ENCODE measurements at regions not wholly inside any gene's neighbourhood (a gene's known extent, or its start where the extent isn't known, plus 50 kb on each side); places are given as distances from the start of the nearest gene placed in this dataset.
"Not testable (repeated sequence)": the region's sequence is repeated elsewhere in the genome, so short reads cannot be mapped to it uniquely, and the experiment has no call there.

DNA sequence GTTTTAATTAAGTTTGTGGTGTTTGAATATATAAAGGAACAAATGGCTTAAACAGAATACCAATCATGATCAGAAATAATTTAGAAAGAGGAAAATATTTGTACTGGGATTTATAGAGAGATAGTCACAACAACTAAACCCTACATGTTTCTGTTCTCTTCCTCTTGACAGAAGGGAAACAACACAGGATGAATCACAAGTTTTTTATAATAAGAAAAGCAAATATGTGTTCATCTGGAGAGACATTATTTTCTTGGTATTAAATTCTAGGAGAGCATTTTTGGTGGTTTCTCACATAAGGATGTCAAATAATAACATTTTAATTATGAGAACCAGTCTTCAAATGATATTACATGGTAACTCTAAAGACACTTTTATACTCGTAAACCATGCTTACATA, 232.9 kb upstream of the PKP2 start:
- Mint-ChIP-seq H3K4me3 (ENCODE audit: low read depth) (no peak overlapping the region), H3K27me3 (no peaks in the 10 kb centered on the region), H3K9me3 (ENCODE audit: low read depth) (no peaks in the 10 kb centered on the region), H3K36me3 (ENCODE audit: insufficient read depth) (no peaks in the 10 kb centered on the region), H3K27ac (no peak overlapping the region), H3K4me1 (ENCODE audit: low read depth) (no peaks in the 10 kb centered on the region)
- no peak for DNase-seq (ENCODE audit: low spot score, unreplicated experiment)
- TF ChIP-seq, protein P1, sequence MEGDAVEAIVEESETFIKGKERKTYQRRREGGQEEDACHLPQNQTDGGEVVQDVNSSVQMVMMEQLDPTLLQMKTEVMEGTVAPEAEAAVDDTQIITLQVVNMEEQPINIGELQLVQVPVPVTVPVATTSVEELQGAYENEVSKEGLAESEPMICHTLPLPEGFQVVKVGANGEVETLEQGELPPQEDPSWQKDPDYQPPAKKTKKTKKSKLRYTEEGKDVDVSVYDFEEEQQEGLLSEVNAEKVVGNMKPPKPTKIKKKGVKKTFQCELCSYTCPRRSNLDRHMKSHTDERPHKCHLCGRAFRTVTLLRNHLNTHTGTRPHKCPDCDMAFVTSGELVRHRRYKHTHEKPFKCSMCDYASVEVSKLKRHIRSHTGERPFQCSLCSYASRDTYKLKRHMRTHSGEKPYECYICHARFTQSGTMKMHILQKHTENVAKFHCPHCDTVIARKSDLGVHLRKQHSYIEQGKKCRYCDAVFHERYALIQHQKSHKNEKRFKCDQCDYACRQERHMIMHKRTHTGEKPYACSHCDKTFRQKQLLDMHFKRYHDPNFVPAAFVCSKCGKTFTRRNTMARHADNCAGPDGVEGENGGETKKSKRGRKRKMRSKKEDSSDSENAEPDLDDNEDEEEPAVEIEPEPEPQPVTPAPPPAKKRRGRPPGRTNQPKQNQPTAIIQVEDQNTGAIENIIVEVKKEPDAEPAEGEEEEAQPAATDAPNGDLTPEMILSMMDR (IDR thresholded peaks at IDR 0.05; ENCODE audit: unreplicated experiment), result no peak

GRCh38 chr12:33125755-33126154, 229.2 kb upstream of the PKP2 start:
- Mint-ChIP-seq H3K4me3 (ENCODE audit: low read depth) (no peak overlapping the region), H3K36me3 (ENCODE audit: insufficient read depth) (no peaks in the 10 kb centered on the region), H3K9me3 (ENCODE audit: low read depth) (no peaks in the 10 kb centered on the region), H3K4me1 (ENCODE audit: low read depth) (no peaks in the 10 kb centered on the region), H3K27me3 (no peaks in the 10 kb centered on the region), H3K27ac (no peak overlapping the region)
- TF ChIP-seq, protein P1 (IDR thresholded peaks at IDR 0.05; ENCODE audit: unreplicated experiment), result no peak
- no peak for DNase-seq (ENCODE audit: low spot score, unreplicated experiment)

- TF ChIP-seq, protein P1 (IDR thresholded peaks at IDR 0.05; ENCODE audit: unreplicated experiment), result no peak
- Mint-ChIP-seq H3K4me1 (ENCODE audit: low read depth) (no peaks in the 10 kb centered on the region), H3K4me3 (ENCODE audit: low read depth) (no peak overlapping the region), H3K9me3 (ENCODE audit: low read depth) (no peaks in the 10 kb centered on the region), H3K36me3 (ENCODE audit: insufficient read depth) (no peaks in the 10 kb centered on the region), H3K27me3 (no peaks in the 10 kb centered on the region), H3K27ac (no peak overlapping the region)
- no peak for DNase-seq (ENCODE audit: low spot score, unreplicated experiment)
Measured at GRCh38 chr12:33116284-33116683, 219.7 kb upstream of the PKP2 start.

GRCh38 chr12:33115716-33116115, 219.1 kb upstream of the PKP2 start:
- TF ChIP-seq, protein P1 (IDR thresholded peaks at IDR 0.05; ENCODE audit: unreplicated experiment), result no peak
- no peak overlapping the region for H3K4me3 Mint-ChIP-seq (ENCODE audit: low read depth)
- H3K4me1 Mint-ChIP-seq (ENCODE audit: low read depth), result no peaks in the 10 kb centered on the region
- no peaks in the 10 kb centered on the region for H3K9me3 Mint-ChIP-seq (ENCODE audit: low read depth)
- no peak for DNase-seq (ENCODE audit: low spot score, unreplicated experiment)
- no peaks in the 10 kb centered on the region for H3K27me3 Mint-ChIP-seq
- H3K27ac Mint-ChIP-seq, result no peak overlapping the region
- no peaks in the 10 kb centered on the region for H3K36me3 Mint-ChIP-seq (ENCODE audit: insufficient read depth)

DNA sequence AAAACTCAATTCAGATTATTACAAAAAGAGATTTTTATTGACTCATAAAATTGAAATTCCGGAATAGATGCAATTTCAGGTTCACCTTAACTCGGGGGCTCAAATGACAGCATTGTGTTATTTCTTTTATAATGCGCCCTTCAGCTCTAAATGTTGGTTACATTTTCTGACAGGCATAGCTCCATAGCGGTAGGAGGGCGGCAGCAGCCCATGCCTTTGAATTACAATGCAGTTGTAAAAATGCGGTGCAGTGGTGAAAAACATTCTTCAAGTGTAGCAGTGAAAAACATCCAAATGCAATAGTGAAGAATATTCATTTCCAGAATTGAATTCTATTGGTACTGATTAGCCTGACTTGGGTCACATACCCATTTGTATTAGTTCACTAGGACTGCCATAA, 215.3 kb upstream of the PKP2 start:
- TF ChIP-seq, protein P1 (IDR thresholded peaks at IDR 0.05; ENCODE audit: unreplicated experiment), result no peak
- H3K4me3 Mint-ChIP-seq (ENCODE audit: low read depth), result no peak overlapping the region
- no peaks in the 10 kb centered on the region for H3K4me1 Mint-ChIP-seq (ENCODE audit: low read depth)
- no peaks in the 10 kb centered on the region for H3K27me3 Mint-ChIP-seq
- H3K36me3 Mint-ChIP-seq (ENCODE audit: insufficient read depth), result no peaks in the 10 kb centered on the region
- DNase-seq (ENCODE audit: low spot score, unreplicated experiment), result no peak
- H3K9me3 Mint-ChIP-seq (ENCODE audit: low read depth), result peaks cover 8% of the 10 kb centered on the region
- no peak overlapping the region for H3K27ac Mint-ChIP-seq

DNA sequence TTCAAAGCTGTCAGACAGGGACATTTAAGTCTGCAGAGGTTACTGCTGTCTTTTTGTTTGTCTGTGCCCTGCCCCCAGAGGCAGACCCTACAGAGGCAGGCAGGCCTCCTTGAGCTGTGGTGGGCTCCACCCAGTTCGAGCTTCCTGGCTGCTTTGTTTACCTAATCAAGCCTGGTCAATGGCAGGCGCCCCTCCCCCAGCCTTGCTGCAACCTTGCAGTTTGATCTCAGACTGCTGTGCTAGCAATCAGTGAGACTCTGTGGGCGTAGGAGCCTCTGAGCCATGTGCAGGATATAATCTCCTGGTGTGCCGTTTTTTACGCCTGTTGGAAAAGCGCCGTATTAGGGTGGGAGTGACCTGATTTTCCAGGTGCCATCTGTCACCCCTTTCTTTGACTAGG, 211.2 kb upstream of the PKP2 start:
- not testable (repeated sequence) for H3K4me1 Mint-ChIP-seq (ENCODE audit: low read depth); DNase-seq (ENCODE audit: low spot score, unreplicated experiment); H3K36me3 Mint-ChIP-seq (ENCODE audit: insufficient read depth); H3K27me3 Mint-ChIP-seq; H3K4me3 Mint-ChIP-seq (ENCODE audit: low read depth); H3K27ac Mint-ChIP-seq
- H3K9me3 Mint-ChIP-seq (ENCODE audit: low read depth), result peaks cover 18% of the 10 kb centered on the region
